IMR-90 (cell line): ENCODE measurements at regions not wholly inside any gene's neighbourhood (a gene's known extent, or its start where the extent isn't known, plus 50 kb on each side); places are given as distances from the start of the nearest gene placed in this dataset.

Experiments used
- ATAC-seq: fragments of 200-7000 bp; cut with Tn5 transposase; 2 replicates; pipeline ENCODE4 v1.9.1; 2020; ENCODE audit warnings: low read depth, mild to moderate bottlenecking, moderate library complexity
- BruUV-seq: library from RNA; stranded (reverse); fragments of 400-500 nt; replicated peaks from 2 replicates; lab custom pipeline; 2021; lab: Mats Ljungman, UMichigan
- CTCF ChIA-PET: fragments of 300-600 bp; formaldehyde crosslinking; extraction: SDS; loops from one replicate; lab custom pipeline; 2021; ENCODE audit warnings: antibody characterized with exemption; lab: Yijun Ruan, JAX
- POLR2A ChIA-PET: fragments of 300-600 bp; sonication (Branson Sonifier 250); formaldehyde crosslinking; loops from one replicate; lab custom pipeline; 2022; ENCODE audit warnings: antibody characterized with exemption; ENCODE audit not compliant: unreplicated experiment; lab: Charles Lee
- DNase-seq: peaks from one replicate; pipeline ENCODE4 v3.0.0; 2013
- H2AFZ ChIP-seq: replicated peaks from 2 replicates; pipeline ENCODE3; 2013; ENCODE audit warnings: low read length, mild to moderate bottlenecking; ENCODE audit not compliant: poor library complexity
- H2AK5ac ChIP-seq: 2 replicates; pipeline ENCODE4 v1.6.1; 2013; ENCODE audit warnings: low read depth, low read length, inconsistent platforms
- H2AK9ac ChIP-seq: replicated peaks from 2 replicates; pipeline ENCODE3; 2013; ENCODE audit warnings: mild to moderate bottlenecking, low read depth, low read length, moderate library complexity; ENCODE audit not compliant: poor library complexity
- H2BK120ac ChIP-seq: 2 replicates; pipeline ENCODE4 v1.6.1; 2013; ENCODE audit warnings: low read depth, low read length, inconsistent platforms
- H2BK15ac ChIP-seq: 3 replicates; pipeline ENCODE4 v1.6.1; 2013; ENCODE audit warnings: low read depth, low read length, inconsistent platforms
- H2BK20ac ChIP-seq: 2 replicates; pipeline ENCODE4 v1.6.1; 2013; ENCODE audit warnings: low read depth, mild to moderate bottlenecking, inconsistent platforms, low read length, moderate library complexity
- H2BK5ac ChIP-seq: 2 replicates; pipeline ENCODE4 v1.6.1; 2013; ENCODE audit warnings: mild to moderate bottlenecking, low read depth, low read length, inconsistent platforms; ENCODE audit not compliant: poor library complexity, severe bottlenecking
- H3K14ac ChIP-seq: replicated peaks from 2 replicates; pipeline ENCODE4 v1.6.1; 2013; ENCODE audit warnings: low read depth, low read length, inconsistent platforms
- H3K18ac ChIP-seq: 2 replicates; pipeline ENCODE4 v1.6.1; 2013; ENCODE audit warnings: low read depth, low read length, control low read depth
- H3K23ac ChIP-seq: 2 replicates; pipeline ENCODE4 v1.6.1; 2013; ENCODE audit warnings: low read depth, low read length, inconsistent platforms
- H3K27ac ChIP-seq: 2 replicates; pipeline ENCODE4 v1.5.1; 2013; ENCODE audit warnings: mild to moderate bottlenecking, control low read depth, low read length; ENCODE audit not compliant: insufficient read depth
- H3K27me3 ChIP-seq: 2 replicates; pipeline ENCODE4 v1.6.1; 2013; ENCODE audit warnings: low read length; ENCODE audit not compliant: control insufficient read depth, insufficient read depth
- H3K36me3 ChIP-seq: 2 replicates; pipeline ENCODE4 v1.6.1; 2013; ENCODE audit warnings: low read length, mixed read lengths; ENCODE audit not compliant: control insufficient read depth, insufficient read depth
- H3K4ac ChIP-seq: 2 replicates; pipeline ENCODE4 v1.6.1; 2013; ENCODE audit warnings: low read depth, low read length, inconsistent platforms
- H3K4me1 ChIP-seq: 2 replicates; pipeline ENCODE4 v1.6.1; 2013; ENCODE audit warnings: low read length, mixed read lengths; ENCODE audit not compliant: control insufficient read depth, insufficient read depth
- H3K4me2 ChIP-seq: 2 replicates; pipeline ENCODE4 v1.6.1; 2013; ENCODE audit warnings: low read depth, mild to moderate bottlenecking, control low read depth, low read length, moderate library complexity
- H3K4me3 ChIP-seq: 2 replicates; pipeline ENCODE4 v1.5.1; 2013; ENCODE audit warnings: low read depth, mild to moderate bottlenecking, control low read depth, low read length, moderate library complexity; ENCODE audit not compliant: insufficient read depth
- H3K56ac ChIP-seq: 2 replicates; pipeline ENCODE4 v1.6.1; 2013; ENCODE audit warnings: low read length, inconsistent platforms; ENCODE audit not compliant: insufficient read depth; ENCODE audit errors: extremely low read depth
- H3K79me1 ChIP-seq, 2 experiments: 2 replicates each; pipeline ENCODE4 v1.6.1; 2013; ENCODE audit warnings: low read length in 2 of 2, inconsistent platforms in 1 of 2, low read depth in 1 of 2
- H3K9ac ChIP-seq: 2 replicates; pipeline ENCODE4 v1.6.1; 2013; ENCODE audit warnings: low read depth, low read length, control low read depth
- H3K9me1 ChIP-seq: 2 replicates; pipeline ENCODE4 v1.6.1; 2013; ENCODE audit warnings: low read length, inconsistent platforms; ENCODE audit not compliant: insufficient read depth
- H3K9me3 ChIP-seq: 2 replicates; pipeline ENCODE4 v1.6.1; 2013; ENCODE audit warnings: low read length; ENCODE audit not compliant: control insufficient read depth, insufficient read depth
- H4K20me1 ChIP-seq: 2 replicates; pipeline ENCODE4 v1.6.1; 2013; ENCODE audit warnings: low read length, inconsistent platforms; ENCODE audit not compliant: insufficient read depth
- H4K5ac ChIP-seq: 2 replicates; pipeline ENCODE4 v1.6.1; 2013; ENCODE audit warnings: mild to moderate bottlenecking, low read depth, low read length, control low read depth
- H4K8ac ChIP-seq, 2 experiments: 2 replicates each; pipeline ENCODE4 v1.6.1; 2013; ENCODE audit warnings: low read depth in 2 of 2, low read length in 2 of 2, control low read depth in 1 of 2, inconsistent platforms in 1 of 2
- H4K91ac ChIP-seq: 2 replicates; pipeline ENCODE4 v1.6.1; 2013; ENCODE audit warnings: low read depth, low read length, inconsistent platforms; ENCODE audit not compliant: insufficient read depth
- CEBPB ChIP-seq: IDR thresholded peaks from 2 replicates; pipeline ENCODE4 v1.6.1; 2012; ENCODE audit warnings: low read depth, low read length, improper control_type of control experiment
- NFE2L2 ChIP-seq: fragments of 150-350 bp; IDR thresholded peaks from 2 replicates; pipeline ENCODE4 v1.6.1; 2016; ENCODE audit warnings: low read depth, mild to moderate bottlenecking, low read length
- WGBS, 2 experiments: methylation state at CpG; one replicate each; pipeline versions ENCODE4 v1.1.5 to v1.1.7; 2013; ENCODE audit warnings: missing lambda C conversion rate in 2 of 2; ENCODE audit not compliant: insufficient read length in 1 of 2; ENCODE audit errors: extremely low coverage in 2 of 2; 5-methylcytosine and 5-hydroxymethylcytosine counted together
- dilution Hi-C: fragments of 300-500 bp; cut with HindIII; formaldehyde crosslinking; loops from one replicate; pipeline ENCODE4 v1.14.3; 2018; ENCODE audit warnings: low sequenced_read_pairs; ENCODE audit not compliant: unreplicated experiment
- in situ Hi-C: fragments of 300-500 bp; cut with MboI; formaldehyde crosslinking; loops from 3 replicates; pipeline ENCODE4 v1.14.3; 2019; ENCODE audit warnings: low sequenced_read_pairs, inconsistent platforms, mixed read lengths
- intact Hi-C: fragments of 100-400 bp; cut with micrococcal nuclease; formaldehyde crosslinking; loops from 2 replicates; pipeline ENCODE4 v1.10.0; 2022

DNA sequence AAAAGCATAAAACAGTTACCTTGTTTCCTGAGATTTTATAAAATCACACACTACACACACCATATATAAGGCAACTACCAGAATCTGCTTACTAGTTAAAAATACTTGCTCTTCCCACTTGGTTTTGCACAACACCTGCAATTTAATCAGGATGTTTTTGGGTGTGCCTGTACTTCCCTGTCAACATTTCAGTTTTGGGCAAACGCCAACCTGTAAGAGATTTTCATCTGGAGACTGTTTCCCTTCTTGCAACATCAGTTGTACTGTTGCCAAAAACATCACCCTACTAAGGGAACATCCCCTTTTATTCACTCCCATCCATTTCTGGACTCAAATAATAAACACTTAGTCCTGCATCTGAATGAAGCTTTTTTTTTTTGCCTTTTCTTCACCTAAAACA is 172.3 kb downstream of the DUSP6 start:
- DNase-seq (peak; percentile 73), ATAC-seq (no peak)
- no peak overlapping the region for H2AFZ ChIP-seq
- TF ChIP-seq CEBPB (peak; percentile 81), NFE2L2 (no peak)
- H4K8ac ChIP-seq: no peak overlapping the region
- dilution Hi-C loops: no loop called here
- no peaks in the 10 kb centered on the region for H3K9me3 ChIP-seq
- H3K79me1 ChIP-seq: no peaks in the 10 kb centered on the region
- H3K27ac ChIP-seq: no peak overlapping the region
- no peaks in the 10 kb centered on the region for H4K20me1 ChIP-seq
- ChIA-PET CTCF (interaction anchor here (1.0 kb wide), 1 partner anchor 15 kb away, joined by 4 read pairs; no protein-coding TSS in a partner anchor), POLR2A (interaction anchor here (0.5 kb wide), 1 partner anchor 166 kb away, joined by 4 read pairs; no protein-coding TSS in a partner anchor)
- H2AK9ac ChIP-seq: no peak overlapping the region
- H3K36me3 ChIP-seq: no peaks in the 10 kb centered on the region
- no peaks in the 10 kb centered on the region for H3K27me3 ChIP-seq
- no peak overlapping the region for H3K9ac ChIP-seq
- no peak overlapping the region for H3K4me2 ChIP-seq
- no peak overlapping the region for H2BK15ac ChIP-seq
- no peak overlapping the region for H2AK5ac ChIP-seq
- intact Hi-C loops: loop anchor here (5.0 kb wide), 1 partner anchor 172 kb away; the partner anchor contains the start of gene DUSP6
- H4K91ac ChIP-seq: no peak overlapping the region
- H3K18ac ChIP-seq: no peak overlapping the region
- H2BK5ac ChIP-seq: no peak overlapping the region
- H3K23ac ChIP-seq: no peak overlapping the region
- in situ Hi-C loops: no loop called here
- no peak overlapping the region for H3K56ac ChIP-seq
- H3K4me1 ChIP-seq: peaks cover 2% of the 10 kb centered on the region; the same call in 1 of the 2 replicates
- no peak overlapping the region for H3K4me3 ChIP-seq
- no CpG with 5 or more reads among the region's 1 CpG for WGBS, 2 experiments
- H3K9me1 ChIP-seq: no peaks in the 10 kb centered on the region
- no peak overlapping the region for H4K5ac ChIP-seq
- BruUV-seq: no TSS peak
- H3K14ac ChIP-seq: no peak overlapping the region
- H3K4ac ChIP-seq: no peak overlapping the region
- H2BK20ac ChIP-seq: no peak overlapping the region
- no peak overlapping the region for H2BK120ac ChIP-seq
